Spleen (tissue), 7 donors: ENCODE measurements at regions not wholly inside any gene's neighbourhood (a gene's known extent, or its start where the extent isn't known, plus 50 kb on each side); places are given as distances from the start of the nearest gene placed in this dataset.

Source experiments
- POLR2AphosphoS5 ChIP-seq, 3 donors: sonication (generic); formaldehyde crosslinking; IDR thresholded peaks; one replicate each; pipeline ENCODE4 v1.5.1; 2017; ENCODE audit warnings: antibody characterized with exemption in 3 of 3
- TF ChIP-seq, protein P1 (sequence below), 11 experiments: fragments of 200-600 bp in 7 of 11; fragments of 450-650 bp in 4 of 11; sonication (generic) in 4 of 11; IDR thresholded peaks in 8 of 11; conservative IDR thresholded peaks in 3 of 11; 1 replicate in 7 of 11; 2 replicates in 4 of 11; pipeline versions ENCODE4 v1.4.0 to v1.8.0; 2016 to 2021; ENCODE audit warnings: antibody characterized with exemption in 11 of 11, inconsistent platforms in 4 of 11, mild to moderate bottlenecking in 1 of 11
- donor health status: DM: no; HTN: no; CAD: no; lungs with moderate emphysema.
- donor health status: DM: no; HTN: no; CAD: no.
- donor health status: DM: no; HTN: no; CAD: no.

- TF ChIP-seq, protein P1, sequence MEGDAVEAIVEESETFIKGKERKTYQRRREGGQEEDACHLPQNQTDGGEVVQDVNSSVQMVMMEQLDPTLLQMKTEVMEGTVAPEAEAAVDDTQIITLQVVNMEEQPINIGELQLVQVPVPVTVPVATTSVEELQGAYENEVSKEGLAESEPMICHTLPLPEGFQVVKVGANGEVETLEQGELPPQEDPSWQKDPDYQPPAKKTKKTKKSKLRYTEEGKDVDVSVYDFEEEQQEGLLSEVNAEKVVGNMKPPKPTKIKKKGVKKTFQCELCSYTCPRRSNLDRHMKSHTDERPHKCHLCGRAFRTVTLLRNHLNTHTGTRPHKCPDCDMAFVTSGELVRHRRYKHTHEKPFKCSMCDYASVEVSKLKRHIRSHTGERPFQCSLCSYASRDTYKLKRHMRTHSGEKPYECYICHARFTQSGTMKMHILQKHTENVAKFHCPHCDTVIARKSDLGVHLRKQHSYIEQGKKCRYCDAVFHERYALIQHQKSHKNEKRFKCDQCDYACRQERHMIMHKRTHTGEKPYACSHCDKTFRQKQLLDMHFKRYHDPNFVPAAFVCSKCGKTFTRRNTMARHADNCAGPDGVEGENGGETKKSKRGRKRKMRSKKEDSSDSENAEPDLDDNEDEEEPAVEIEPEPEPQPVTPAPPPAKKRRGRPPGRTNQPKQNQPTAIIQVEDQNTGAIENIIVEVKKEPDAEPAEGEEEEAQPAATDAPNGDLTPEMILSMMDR (IDR thresholded peaks at IDR 0.05 in 8 of 11, conservative IDR thresholded peaks at IDR 0.05 in 3 of 11) = no peak
- TF ChIP-seq POLR2AphosphoS5 (IDR thresholded peaks at IDR 0.05) = no peak
Observed at GRCh38 chr19:31992750-31993149, 352.7 kb upstream of the ZNF507 start.
